HCT116 (cell line): ENCODE measurements at regions not wholly inside any gene's neighbourhood (a gene's known extent, or its start where the extent isn't known, plus 50 kb on each side); places are given as distances from the start of the nearest gene placed in this dataset.

ENCODE experiments used
- ATAC-seq: fragments of 200-7000 bp; cut with Tn5 transposase; 2 replicates; pipeline ENCODE4 v1.9.1; 2020; ENCODE audit warnings: mild to moderate bottlenecking, moderate library complexity
- BruUV-seq: library from RNA; stranded (reverse); fragments of 400-500 nt; replicated peaks from 2 replicates; lab custom pipeline; 2021; lab: Mats Ljungman, UMichigan
- CTCF ChIA-PET: fragments of 300-600 bp; sonication (Branson Sonifier 250); formaldehyde crosslinking; loops from one replicate; lab custom pipeline; 2021; ENCODE audit warnings: antibody characterized with exemption; lab: Charles Lee
- POLR2A ChIA-PET: fragments of 300-600, 350-600 bp; sonication (Branson Sonifier 250); formaldehyde crosslinking; loops from one replicate; lab custom pipeline; 2021; ENCODE audit warnings: antibody characterized with exemption; lab: Charles Lee
- RAD21 ChIA-PET, 2 experiments: fragments of 300-600 bp; sonication (Branson Sonifier 250); formaldehyde crosslinking; loops; one replicate each; lab custom pipeline; 2023; ENCODE audit warnings: low total read pairs in 2 of 2; ENCODE audit not compliant: uncharacterized antibody in 2 of 2, unreplicated experiment in 2 of 2, low non-redundant PET in 1 of 2; lab: Charles Lee
- DNase-seq: peaks from one replicate; pipeline ENCODE4 v3.0.0-alpha.2; 2010; ENCODE audit warnings: low read depth, low spot score
- H2AFZ ChIP-seq: fragments of 200-600 bp; shearing (Covaris generic), sonication (generic); 2 replicates; pipeline ENCODE4 v1.6.1; 2017; ENCODE audit warnings: low read depth, mixed run types, mixed read lengths, antibody characterized with exemption, low read length; ENCODE audit not compliant: poor library complexity, severe bottlenecking
- H3K27ac ChIP-seq: 2 replicates; pipeline ENCODE4 v1.5.1; 2012; ENCODE audit warnings: low read depth, low read length
- H3K27me3 ChIP-seq: fragments of 200-600 bp; sonication (generic); 2 replicates; pipeline ENCODE4 v1.6.1; 2016; ENCODE audit warnings: mixed run types, low read length, mixed read lengths; ENCODE audit not compliant: insufficient read depth
- H3K36me3 ChIP-seq, 2 experiments: fragments of 200-500 bp in 1 of 2; fragments of 200-600 bp in 1 of 2; sonication (Bioruptor generic) in 1 of 2; sonication (generic) in 1 of 2; 2 replicates each; pipeline versions ENCODE4 v1.5.1 to v1.6.1; 2014 to 2016; ENCODE audit warnings: low read length in 2 of 2, inconsistent platforms in 1 of 2, mixed read lengths in 1 of 2, mixed run types in 1 of 2; ENCODE audit not compliant: insufficient read depth in 2 of 2, control insufficient read depth in 1 of 2
- H3K4me1 ChIP-seq, 2 experiments: fragments of 200-600 bp in 1 of 2; sonication (generic) in 1 of 2; 2 replicates each; pipeline versions ENCODE4 v1.5.1 to v1.6.1; 2012 to 2017; ENCODE audit warnings: low read length in 2 of 2, inconsistent platforms in 1 of 2, mild to moderate bottlenecking in 1 of 2, mixed read lengths in 1 of 2, mixed run types in 1 of 2, moderate library complexity in 1 of 2; ENCODE audit not compliant: insufficient read depth in 2 of 2, control insufficient read depth in 1 of 2
- H3K4me2 ChIP-seq: fragments of 200-600 bp; sonication (generic); 2 replicates; pipeline ENCODE4 v1.6.1; 2017; ENCODE audit warnings: mixed run types, low read length, mixed read lengths
- H3K4me3 ChIP-seq, 2 experiments: fragments of 200-600 bp in 1 of 2; sonication (generic) in 1 of 2; replicated peaks in 1 of 2; 2 replicates each; pipeline ENCODE4 v1.5.1; 2011 to 2016; ENCODE audit warnings: low read length in 2 of 2, control low read depth in 1 of 2, low read depth in 1 of 2, mild to moderate bottlenecking in 1 of 2, mixed read lengths in 1 of 2, mixed run types in 1 of 2
- H3K79me2 ChIP-seq: fragments of 200-600 bp; sonication (generic); 2 replicates; pipeline ENCODE4 v1.6.1; 2017; ENCODE audit warnings: mild to moderate bottlenecking, mixed run types, low read length, moderate library complexity, mixed read lengths; ENCODE audit not compliant: insufficient read depth
- H3K9ac ChIP-seq: fragments of 200-600 bp; sonication (generic); 2 replicates; pipeline ENCODE4 v1.6.1; 2016; ENCODE audit warnings: low read length, mixed read lengths
- H3K9me2 ChIP-seq: fragments of 200-600 bp; sonication (generic), shearing (Covaris generic); 2 replicates; pipeline ENCODE4 v1.6.1; 2017; ENCODE audit warnings: mixed run types, mild to moderate bottlenecking, moderate library complexity; ENCODE audit not compliant: insufficient read depth
- H3K9me3 ChIP-seq, 2 experiments: fragments of 200-500 bp in 1 of 2; fragments of 200-600 bp in 1 of 2; sonication (Bioruptor generic) in 1 of 2; sonication (generic) in 1 of 2; 2 replicates each; pipeline ENCODE4 v1.6.1; 2014 to 2017; ENCODE audit warnings: low read length in 2 of 2, mixed read lengths in 2 of 2, inconsistent platforms in 1 of 2, low read depth in 1 of 2, mild to moderate bottlenecking in 1 of 2, mixed run types in 1 of 2, moderate library complexity in 1 of 2; ENCODE audit not compliant: control insufficient read depth in 1 of 2, insufficient read depth in 1 of 2
- H4K20me1 ChIP-seq: fragments of 200-600 bp; sonication (generic), shearing (Covaris generic); 2 replicates; pipeline ENCODE4 v1.6.1; 2017; ENCODE audit warnings: mixed run types, mild to moderate bottlenecking, moderate library complexity; ENCODE audit not compliant: insufficient read depth
- CTCF ChIP-seq, 3 experiments: fragments of 200-600 bp in 1 of 3; sonication (generic) in 1 of 3; IDR thresholded peaks in 2 of 3; conservative IDR thresholded peaks in 1 of 3; 2 replicates each; pipeline ENCODE4 v1.5.1; 2012 to 2017; ENCODE audit warnings: low read depth in 2 of 3, low read length in 2 of 3, antibody characterized with exemption in 1 of 3, borderline replicate concordance in 1 of 3, control low read depth in 1 of 3, mild to moderate bottlenecking in 1 of 3, mixed read lengths in 1 of 3, mixed run types in 1 of 3, moderate library complexity in 1 of 3; ENCODE audit not compliant: insufficient read depth in 1 of 3
- EGR1 ChIP-seq: IDR thresholded peaks from 2 replicates; pipeline ENCODE4 v1.6.1; 2012; ENCODE audit warnings: low read depth
- ELF1 ChIP-seq: IDR thresholded peaks from 2 replicates; pipeline ENCODE4 v1.6.1; 2012; ENCODE audit warnings: low read depth, borderline replicate concordance
- JUND ChIP-seq: IDR thresholded peaks from 2 replicates; pipeline ENCODE4 v1.6.1; 2012
- POLR2AphosphoS5 ChIP-seq: IDR thresholded peaks from 2 replicates; pipeline ENCODE4 v1.6.1; 2011; ENCODE audit warnings: mild to moderate bottlenecking, low read depth, low read length, moderate library complexity
- RAD21 ChIP-seq: IDR thresholded peaks from 2 replicates; pipeline ENCODE4 v1.6.1; 2012; ENCODE audit warnings: low read depth, mild to moderate bottlenecking
- REST ChIP-seq: IDR thresholded peaks from 2 replicates; pipeline ENCODE4 v1.6.1; 2012; ENCODE audit warnings: low read depth
- SIN3A ChIP-seq: IDR thresholded peaks from 2 replicates; pipeline ENCODE4 v1.6.1; 2012; ENCODE audit warnings: low read depth
- SRF ChIP-seq: IDR thresholded peaks from 2 replicates; pipeline ENCODE4 v1.6.1; 2012; ENCODE audit warnings: low read depth
- YY1 ChIP-seq: IDR thresholded peaks from 2 replicates; pipeline ENCODE4 v1.6.1; 2011; ENCODE audit warnings: low read length, low read depth, moderate library complexity, mild to moderate bottlenecking; ENCODE audit not compliant: insufficient replicate concordance; ENCODE audit errors: extremely low read depth
- ZFX ChIP-seq: fragments of 450-650 bp; IDR thresholded peaks from 2 replicates; pipeline ENCODE4 v1.6.1; 2017
- ZNF274 ChIP-seq: fragments of 200-500 bp; sonication (Bioruptor generic); IDR thresholded peaks from 2 replicates; pipeline ENCODE4 v1.6.1; 2014; ENCODE audit warnings: mild to moderate bottlenecking, low read depth, low read length, inconsistent platforms
- intact Hi-C: fragments of 100-400 bp; cut with micrococcal nuclease; formaldehyde crosslinking; loops from 2 replicates; pipeline ENCODE4 v1.10.0; 2022
- TF ChIP-seq, protein P1 (sequence below): IDR thresholded peaks from 2 replicates; pipeline ENCODE4 v1.6.1; 2011; ENCODE audit warnings: mild to moderate bottlenecking, low read length, moderate library complexity; ENCODE audit not compliant: insufficient replicate concordance; ENCODE audit errors: extremely low read depth

DNA sequence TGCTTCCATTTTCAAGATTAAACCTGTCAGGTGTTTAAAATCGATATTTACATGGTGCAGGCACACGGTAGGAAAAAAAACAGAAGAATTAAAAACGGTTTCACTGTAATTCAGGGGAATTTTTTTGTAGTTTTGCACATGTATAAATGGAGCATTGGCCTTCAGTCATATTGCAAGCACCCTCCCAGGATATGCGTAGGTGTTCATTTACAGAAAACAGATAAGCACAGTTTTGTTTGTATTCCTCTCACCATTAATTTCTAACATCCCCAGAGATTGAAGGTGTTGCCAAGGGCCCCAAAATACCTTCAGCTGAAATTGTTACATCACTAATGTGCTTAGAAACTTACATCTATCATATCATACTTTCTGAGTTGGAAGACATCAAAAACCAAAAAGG lies 427.1 kb upstream of the NR2F2 start:
- H3K79me2 ChIP-seq, result no peaks in the 10 kb centered on the region
- intact Hi-C loops, result no loop called here
- no peak overlapping the region for H3K9ac ChIP-seq
- DNase-seq, result no peak
- ATAC-seq, result no peak
- H3K36me3 ChIP-seq, result no peaks in the 10 kb centered on the region
- H3K9me2 ChIP-seq, result no peaks in the 10 kb centered on the region
- no peak for TF ChIP-seq CTCF (IDR thresholded peaks at IDR 0.05 in 2 of 3, conservative IDR thresholded peaks at IDR 0.05 in 1 of 3; ENCODE audit: borderline replicate concordance in 1 of 3, insufficient read depth in 1 of 3, low read depth in 2 of 3, low read length in 2 of 3)
- no peak for TF ChIP-seq ZFX
- H3K27me3 ChIP-seq, result no peaks in the 10 kb centered on the region
- no TSS peak for BruUV-seq
- no peak overlapping the region for H3K27ac ChIP-seq
- H3K4me2 ChIP-seq, result no peak overlapping the region
- no peaks in the 10 kb centered on the region for H3K4me1 ChIP-seq
- no peak overlapping the region for H2AFZ ChIP-seq
- H3K9me3 ChIP-seq, result no peaks in the 10 kb centered on the region
- CTCF ChIA-PET, result no interaction called here
- RAD21 ChIA-PET, result no interaction called here
- POLR2A ChIA-PET, result no interaction called here
- no peak overlapping the region for H3K4me3 ChIP-seq
- H4K20me1 ChIP-seq, result no peaks in the 10 kb centered on the region

DNA sequence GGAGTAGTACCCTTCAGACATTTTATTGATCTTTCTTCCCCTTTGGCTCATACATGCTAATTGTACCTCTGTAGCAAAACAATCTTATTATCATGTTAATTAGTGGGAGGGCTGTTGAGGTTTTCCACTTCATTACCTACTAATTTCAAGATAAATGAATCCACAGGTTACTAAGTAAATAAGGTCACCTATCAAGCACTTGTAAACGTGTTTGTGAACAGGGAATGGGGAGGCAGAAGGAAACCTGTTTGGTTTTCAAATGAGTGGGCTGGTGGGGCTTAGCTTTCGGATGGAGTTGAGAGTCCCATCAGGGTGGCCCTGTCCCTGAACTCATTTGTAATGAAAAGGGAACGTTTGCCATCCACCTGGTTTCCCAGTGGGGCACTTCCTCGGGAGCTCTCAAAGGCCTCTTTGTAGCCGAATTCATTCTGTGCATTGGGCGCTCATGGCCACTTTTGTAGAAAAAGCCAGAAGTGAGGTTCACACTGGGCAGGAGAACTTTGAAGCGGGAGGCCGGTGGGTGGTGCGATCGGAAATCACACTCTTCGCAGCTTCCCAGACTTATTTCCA lies 419.8 kb upstream of the NR2F2 start:
- H3K79me2 ChIP-seq, result no peaks in the 10 kb centered on the region
- ATAC-seq (no peak), DNase-seq (no peak)
- ChIA-PET RAD21 (no interaction called here), POLR2A (no interaction called here), CTCF (no interaction called here)
- no peak overlapping the region for H3K9ac ChIP-seq
- H3K9me3 ChIP-seq, result no peaks in the 10 kb centered on the region
- H3K4me1 ChIP-seq, result no peaks in the 10 kb centered on the region
- no TSS peak for BruUV-seq
- H4K20me1 ChIP-seq, result no peaks in the 10 kb centered on the region
- H3K9me2 ChIP-seq, result no peaks in the 10 kb centered on the region
- no peaks in the 10 kb centered on the region for H3K36me3 ChIP-seq
- H2AFZ ChIP-seq, result no peak overlapping the region
- no peak overlapping the region for H3K4me3 ChIP-seq
- intact Hi-C loops, result no loop called here
- H3K27ac ChIP-seq, result no peak overlapping the region
- no peak overlapping the region for H3K4me2 ChIP-seq
- no peaks in the 10 kb centered on the region for H3K27me3 ChIP-seq
- TF ChIP-seq ZFX, result no peak
- no peak for TF ChIP-seq ZNF274
- TF ChIP-seq YY1, result no peak
- TF ChIP-seq, protein P1, sequence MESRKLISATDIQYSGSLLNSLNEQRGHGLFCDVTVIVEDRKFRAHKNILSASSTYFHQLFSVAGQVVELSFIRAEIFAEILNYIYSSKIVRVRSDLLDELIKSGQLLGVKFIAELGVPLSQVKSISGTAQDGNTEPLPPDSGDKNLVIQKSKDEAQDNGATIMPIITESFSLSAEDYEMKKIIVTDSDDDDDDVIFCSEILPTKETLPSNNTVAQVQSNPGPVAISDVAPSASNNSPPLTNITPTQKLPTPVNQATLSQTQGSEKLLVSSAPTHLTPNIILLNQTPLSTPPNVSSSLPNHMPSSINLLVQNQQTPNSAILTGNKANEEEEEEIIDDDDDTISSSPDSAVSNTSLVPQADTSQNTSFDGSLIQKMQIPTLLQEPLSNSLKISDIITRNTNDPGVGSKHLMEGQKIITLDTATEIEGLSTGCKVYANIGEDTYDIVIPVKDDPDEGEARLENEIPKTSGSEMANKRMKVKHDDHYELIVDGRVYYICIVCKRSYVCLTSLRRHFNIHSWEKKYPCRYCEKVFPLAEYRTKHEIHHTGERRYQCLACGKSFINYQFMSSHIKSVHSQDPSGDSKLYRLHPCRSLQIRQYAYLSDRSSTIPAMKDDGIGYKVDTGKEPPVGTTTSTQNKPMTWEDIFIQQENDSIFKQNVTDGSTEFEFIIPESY, result no peak
- TF ChIP-seq ELF1, result no peak
- TF ChIP-seq SRF, result no peak
- no peak for TF ChIP-seq JUND
- TF ChIP-seq POLR2AphosphoS5, result no peak
- TF ChIP-seq REST, result no peak
- no peak for TF ChIP-seq RAD21
- no peak for TF ChIP-seq SIN3A
- TF ChIP-seq EGR1, result no peak
